ENCODE measurements at regions not wholly inside any gene's neighbourhood (a gene's known extent, or its start where the extent isn't known, plus 50 kb on each side); places are given as distances from the start of the nearest gene placed in this dataset.

- H3K4me3 ChIP-seq (ENCODE audit: low read length) = no peak overlapping the region
- TF ChIP-seq ZNF274 (IDR thresholded peaks at IDR 0.05; ENCODE audit: low read depth, low read length) = no peak
These were observed 56.5 kb upstream of the BACH1 start for GRCh38 chr21:29242201-29242600.

GRCh38 chr21:29243188-29243587, 55.5 kb upstream of the BACH1 start:
- TF ChIP-seq ZNF274 (IDR thresholded peaks at IDR 0.05; ENCODE audit: low read depth, low read length) = no peak
- H3K4me3 ChIP-seq (ENCODE audit: low read length) = no peak overlapping the region

GRCh38 chr21:29245104-29245643, 53.5 kb upstream of the BACH1 start:
- no peak for TF ChIP-seq ZNF274 (IDR thresholded peaks at IDR 0.05; ENCODE audit: low read depth, low read length)

GRCh38 chr21:29245863-29246262, 52.9 kb upstream of the BACH1 start:
- no peak for TF ChIP-seq ZNF274 (IDR thresholded peaks at IDR 0.05; ENCODE audit: low read depth, low read length)
- no peak overlapping the region for H3K4me3 ChIP-seq (ENCODE audit: low read length)

More at GRCh38 chr21:29245104-29245643, 53.5 kb upstream of the BACH1 start:
- H3K4me3 ChIP-seq (ENCODE audit: low read length) = no peak overlapping the region

- H3K4me3 ChIP-seq (ENCODE audit: low read length) = no peak overlapping the region
- TF ChIP-seq ZNF274 (IDR thresholded peaks at IDR 0.05; ENCODE audit: low read depth, low read length) = no peak
These were observed 52.1 kb upstream of the BACH1 start for GRCh38 chr21:29246614-29247013.

- H3K4me3 ChIP-seq (ENCODE audit: low read length) = no peak overlapping the region
- TF ChIP-seq ZNF274 (IDR thresholded peaks at IDR 0.05; ENCODE audit: low read depth, low read length) = no peak
These were observed 50.6 kb upstream of the BACH1 start for GRCh38 chr21:29248124-29248523.

Measured in GM08714 (cell line).